Uterus (tissue), 3 donors: ENCODE measurements at regions not wholly inside any gene's neighbourhood (a gene's known extent, or its start where the extent isn't known, plus 50 kb on each side); places are given as distances from the start of the nearest gene placed in this dataset.

Experiments used
- DNase-seq, 2 donors: peaks; one replicate each; pipeline ENCODE4 v3.0.0-alpha.2; 2019 to 2020
- H3K27ac ChIP-seq, 2 donors: fragments of 200-600 bp; sonication (generic); 1 replicate in 1 of 2; 2 replicates in 1 of 2; pipeline ENCODE4 v1.5.1; 2016 to 2018
- H3K27me3 ChIP-seq, 2 donors: fragments of 200-600 bp; sonication (generic); one replicate each; pipeline ENCODE4 v1.5.1; 2018 to 2019; ENCODE audit warnings: control low read depth in 1 of 2
- H3K36me3 ChIP-seq, 2 donors: fragments of 200-600 bp; sonication (generic); one replicate each; pipeline ENCODE4 v1.5.1; 2019; ENCODE audit warnings: control low read depth in 1 of 2
- H3K4me1 ChIP-seq, 2 donors: fragments of 200-600 bp; sonication (generic); one replicate each; pipeline ENCODE4 v1.5.1; 2018 to 2019; ENCODE audit warnings: control low read depth in 1 of 2
- H3K4me3 ChIP-seq, 2 donors: fragments of 200-600 bp; sonication (generic); 1 replicate in 1 of 2; 2 replicates in 1 of 2; pipeline ENCODE4 v1.5.1; 2018 to 2019; ENCODE audit warnings: mild to moderate bottlenecking in 1 of 2
- H3K9me3 ChIP-seq, 2 donors: fragments of 200-600 bp; sonication (generic); one replicate each; pipeline ENCODE4 v1.5.1; 2019; ENCODE audit warnings: control low read depth in 1 of 2
- CTCF ChIP-seq, 4 experiments: fragments of 200-600 bp in 2 of 4; fragments of 450-650 bp in 2 of 4; sonication (generic) in 2 of 4; IDR thresholded peaks; one replicate each; pipeline ENCODE4 v1.5.1; 2016 to 2019; ENCODE audit warnings: antibody characterized with exemption in 4 of 4, mild to moderate bottlenecking in 2 of 4, moderate library complexity in 1 of 4
- POLR2A ChIP-seq, 2 donors: fragments of 450-650 bp; IDR thresholded peaks; one replicate each; pipeline ENCODE4 v1.6.1; 2016; ENCODE audit warnings: antibody characterized with exemption in 2 of 2, mild to moderate bottlenecking in 1 of 2, moderate library complexity in 1 of 2
- intact Hi-C: fragments of 100-400 bp; cut with DNase I; formaldehyde crosslinking; loops from one replicate; pipeline ENCODE4 v1.15.1; 2023; ENCODE audit warnings: low total_unique reads
- donor health status: DM: yes; HTN: yes; CAD: no.

GRCh38 chr3:59558906-59559720 is 509.3 kb upstream of the CFAP20DC start:
- no peaks in the 10 kb centered on the region for H3K36me3 ChIP-seq

GRCh38 chr3:59555593-59556315 is 505.9 kb upstream of the CFAP20DC start:
- no peak overlapping the region for H3K27ac ChIP-seq
- no peaks in the 10 kb centered on the region for H3K9me3 ChIP-seq
- H3K4me3 ChIP-seq, result no peak overlapping the region
- H3K36me3 ChIP-seq, result no peaks in the 10 kb centered on the region
- TF ChIP-seq POLR2A (IDR thresholded peaks at IDR 0.05) (no peak), CTCF (IDR thresholded peaks at IDR 0.05) (no peak)
- H3K4me1 ChIP-seq, result no peaks in the 10 kb centered on the region
- DNase-seq, result no peak
- intact Hi-C loops, result no loop called here
- H3K27me3 ChIP-seq, result no peaks in the 10 kb centered on the region

More at GRCh38 chr3:59558906-59559720, 509.3 kb upstream of the CFAP20DC start:
- intact Hi-C loops, result no loop called here
- Histone ChIP-seq H3K27ac (no peak overlapping the region), H3K4me1 (no peaks in the 10 kb centered on the region), H3K27me3 (no peaks in the 10 kb centered on the region), H3K4me3 (no peak overlapping the region), H3K9me3 (no peaks in the 10 kb centered on the region)
- no peak for TF ChIP-seq POLR2A (IDR thresholded peaks at IDR 0.05)
- TF ChIP-seq CTCF (IDR thresholded peaks at IDR 0.05), result no peak
- no peak for DNase-seq

- no peak for DNase-seq
- H3K4me3 ChIP-seq, result no peak overlapping the region
- no peaks in the 10 kb centered on the region for H3K36me3 ChIP-seq
- H3K9me3 ChIP-seq, result no peaks in the 10 kb centered on the region
- H3K27ac ChIP-seq, result no peak overlapping the region
- intact Hi-C loops, result no loop called here
- peaks cover 0 to 2% of the 10 kb centered on the region in 2 donors for H3K4me1 ChIP-seq
- TF ChIP-seq CTCF (IDR thresholded peaks at IDR 0.05) (no peak), POLR2A (IDR thresholded peaks at IDR 0.05) (no peak)
- no peaks in the 10 kb centered on the region for H3K27me3 ChIP-seq
Measured at GRCh38 chr3:59553076-59553475, 503.3 kb upstream of the CFAP20DC start.

GRCh38 chr3:59551834-59552233 is 502.0 kb upstream of the CFAP20DC start:
- H3K9me3 ChIP-seq, result no peaks in the 10 kb centered on the region
- no peak for DNase-seq
- H3K27me3 ChIP-seq, result no peaks in the 10 kb centered on the region
- no peak overlapping the region for H3K27ac ChIP-seq
- intact Hi-C loops, result no loop called here
- no peak overlapping the region for H3K4me3 ChIP-seq
- TF ChIP-seq POLR2A (IDR thresholded peaks at IDR 0.05) (no peak), CTCF (IDR thresholded peaks at IDR 0.05) (no peak)
- H3K36me3 ChIP-seq, result no peaks in the 10 kb centered on the region
- peaks cover 0 to 6% of the 10 kb centered on the region in 2 donors for H3K4me1 ChIP-seq

- intact Hi-C loops, result no loop called here
- no peaks in the 10 kb centered on the region for H3K9me3 ChIP-seq
- peaks cover 0 to 6% of the 10 kb centered on the region in 2 donors for H3K4me1 ChIP-seq
- TF ChIP-seq CTCF (IDR thresholded peaks at IDR 0.05), result no peak
- no peak for TF ChIP-seq POLR2A (IDR thresholded peaks at IDR 0.05)
- DNase-seq, result no peak
- H3K27me3 ChIP-seq, result no peaks in the 10 kb centered on the region
- no peak overlapping the region for H3K27ac ChIP-seq
- H3K4me3 ChIP-seq, result no peak overlapping the region
- H3K36me3 ChIP-seq, result no peaks in the 10 kb centered on the region
Measured at GRCh38 chr3:59549962-59550361, 500.1 kb upstream of the CFAP20DC start.
